ENCODE measurements at regions not wholly inside any gene's neighbourhood (a gene's known extent, or its start where the extent isn't known, plus 50 kb on each side); places are given as distances from the start of the nearest gene placed in this dataset.
"Not testable (repeated sequence)": the region's sequence is repeated elsewhere in the genome, so short reads cannot be mapped to it uniquely, and the experiment has no call there.

DNA sequence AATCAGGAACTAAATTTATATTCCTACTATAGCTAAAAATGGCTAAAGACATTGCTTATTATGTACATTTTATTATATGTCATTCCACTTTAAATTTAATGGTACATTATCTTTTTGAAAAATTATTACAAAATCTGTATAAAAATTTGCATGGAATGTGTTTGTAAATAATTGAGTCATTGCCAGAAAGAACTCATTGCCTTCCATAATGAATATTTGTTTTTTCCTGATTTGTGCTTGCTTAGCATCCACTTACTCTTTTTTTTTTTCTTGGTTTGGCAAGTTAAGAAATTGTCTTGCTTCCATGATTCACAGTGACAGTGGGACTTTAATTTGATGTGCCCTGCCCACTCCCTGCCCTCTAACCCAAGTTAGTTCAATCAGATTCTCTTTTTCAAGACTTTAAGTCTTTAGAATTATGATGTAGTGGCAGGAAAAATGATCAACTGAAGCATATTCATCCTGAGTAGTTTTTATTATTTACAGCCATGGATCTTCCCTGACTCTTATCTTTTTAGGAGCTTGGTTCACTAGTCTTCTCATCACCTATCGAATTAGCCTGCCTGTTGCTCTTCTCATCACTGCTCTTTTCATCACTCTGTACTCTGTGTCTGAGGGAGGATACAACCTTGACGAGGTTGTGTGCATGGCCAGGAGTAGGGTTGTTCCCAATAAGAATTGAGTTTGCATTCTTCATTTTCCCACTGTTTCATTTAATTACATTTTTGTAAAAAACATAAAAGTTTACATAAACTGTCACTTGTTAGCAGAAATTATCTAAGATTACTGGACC, 442.0 kb downstream of the BTG1 start:
- CTCF ChIA-PET = no interaction called here
- intact Hi-C loops (cut with micrococcal nuclease; ENCODE audit: unreplicated experiment) = loop anchor here (10.0 kb wide), 1 partner anchor 61 kb away; no protein-coding TSS in a partner anchor
- H3K4me3 ChIP-seq (ENCODE audit: low read depth, low read length, poor library complexity, severe bottlenecking) = no peak overlapping the region
- BruUV-seq (replicated peaks) = no TSS peak
- H3K4me1 ChIP-seq (ENCODE audit: insufficient read depth, low read length, poor library complexity, severe bottlenecking) = no peaks in the 10 kb centered on the region
- no peaks in the 10 kb centered on the region for H3K27me3 ChIP-seq (replicated peaks; ENCODE audit: insufficient read depth, low read depth, low read length, poor library complexity)
- POLR2A ChIA-PET (ENCODE audit: low non-redundant PET) = no interaction called here
- no peak for DNase-seq (ENCODE audit: low spot score)
- no peaks in the 10 kb centered on the region for H3K9me3 ChIP-seq (ENCODE audit: low read depth, low read length, poor library complexity, severe bottlenecking)
- H3K27ac ChIP-seq (ENCODE audit: low read depth, low read length, poor library complexity, severe bottlenecking) = no peak overlapping the region
- TF ChIP-seq, protein P1, sequence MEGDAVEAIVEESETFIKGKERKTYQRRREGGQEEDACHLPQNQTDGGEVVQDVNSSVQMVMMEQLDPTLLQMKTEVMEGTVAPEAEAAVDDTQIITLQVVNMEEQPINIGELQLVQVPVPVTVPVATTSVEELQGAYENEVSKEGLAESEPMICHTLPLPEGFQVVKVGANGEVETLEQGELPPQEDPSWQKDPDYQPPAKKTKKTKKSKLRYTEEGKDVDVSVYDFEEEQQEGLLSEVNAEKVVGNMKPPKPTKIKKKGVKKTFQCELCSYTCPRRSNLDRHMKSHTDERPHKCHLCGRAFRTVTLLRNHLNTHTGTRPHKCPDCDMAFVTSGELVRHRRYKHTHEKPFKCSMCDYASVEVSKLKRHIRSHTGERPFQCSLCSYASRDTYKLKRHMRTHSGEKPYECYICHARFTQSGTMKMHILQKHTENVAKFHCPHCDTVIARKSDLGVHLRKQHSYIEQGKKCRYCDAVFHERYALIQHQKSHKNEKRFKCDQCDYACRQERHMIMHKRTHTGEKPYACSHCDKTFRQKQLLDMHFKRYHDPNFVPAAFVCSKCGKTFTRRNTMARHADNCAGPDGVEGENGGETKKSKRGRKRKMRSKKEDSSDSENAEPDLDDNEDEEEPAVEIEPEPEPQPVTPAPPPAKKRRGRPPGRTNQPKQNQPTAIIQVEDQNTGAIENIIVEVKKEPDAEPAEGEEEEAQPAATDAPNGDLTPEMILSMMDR (conservative IDR thresholded peaks at IDR 0.05; ENCODE audit: low read depth, low read length) = no peak
- TF ChIP-seq EZH2 (IDR thresholded peaks at IDR 0.05; ENCODE audit: borderline replicate concordance, low read depth, low read length, poor library complexity, severe bottlenecking) = no peak
- H3K36me3 ChIP-seq (ENCODE audit: insufficient read depth, low read length, poor library complexity, severe bottlenecking) = no peaks in the 10 kb centered on the region

DNA sequence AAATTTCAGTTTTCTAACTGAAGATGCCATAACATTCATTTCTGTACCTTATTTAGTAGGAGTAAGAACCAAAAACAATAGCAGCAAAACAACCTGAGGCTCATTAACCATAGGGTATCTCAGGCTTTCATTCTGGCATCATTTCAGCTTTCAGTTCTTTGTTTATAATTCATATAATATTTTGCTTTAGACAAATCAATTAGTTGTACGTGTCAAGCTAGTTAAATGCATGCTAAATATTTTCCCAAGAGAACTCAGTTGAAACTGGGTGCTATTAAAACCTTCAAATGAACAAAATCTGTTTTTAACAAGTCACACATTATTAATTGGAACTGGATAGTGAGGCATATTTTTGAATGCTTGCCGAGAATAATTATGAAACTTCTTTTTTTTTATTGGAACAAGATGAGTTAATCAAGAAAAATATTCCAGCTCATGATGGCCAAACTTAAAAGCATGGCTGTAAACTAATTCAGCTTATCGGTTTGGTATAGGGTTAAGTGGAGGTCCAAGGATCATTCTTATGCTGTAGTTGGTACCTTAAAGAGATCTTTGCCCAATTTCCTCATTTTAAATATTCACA, 442.7 kb downstream of the BTG1 start:
- intact Hi-C loops (cut with micrococcal nuclease; ENCODE audit: unreplicated experiment) = loop anchor here (10.0 kb wide), 1 partner anchor 62 kb away; no protein-coding TSS in a partner anchor
- POLR2A ChIA-PET (ENCODE audit: low non-redundant PET) = no interaction called here

DNA sequence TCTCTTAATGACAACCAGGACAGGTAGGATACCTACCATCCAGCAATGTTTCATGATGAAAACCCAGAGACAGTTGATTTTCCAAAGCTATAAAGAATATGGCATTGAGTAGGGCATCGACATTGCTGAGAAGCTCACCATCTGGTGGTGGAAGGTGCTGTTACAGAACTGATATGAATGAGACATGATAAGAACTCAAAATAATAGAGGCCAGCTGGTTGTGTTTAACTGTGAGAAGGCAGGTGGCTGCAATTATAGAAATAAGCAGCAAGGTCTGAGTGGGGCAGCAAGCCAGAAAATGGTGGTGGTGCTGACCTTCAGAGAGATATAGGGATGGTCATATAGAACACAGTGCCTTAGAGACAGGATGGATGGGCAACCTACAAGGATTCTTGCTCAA, 449.7 kb downstream of the BTG1 start:
- H3K4me3 ChIP-seq (ENCODE audit: low read depth, low read length, poor library complexity, severe bottlenecking) = no peak overlapping the region
- no peaks in the 10 kb centered on the region for H3K27me3 ChIP-seq (replicated peaks; ENCODE audit: insufficient read depth, low read depth, low read length, poor library complexity)
- no peak for DNase-seq (ENCODE audit: low spot score)
- H3K9me3 ChIP-seq (ENCODE audit: low read depth, low read length, poor library complexity, severe bottlenecking) = no peaks in the 10 kb centered on the region
- intact Hi-C loops (cut with micrococcal nuclease; ENCODE audit: unreplicated experiment) = no loop called here
- no TSS peak for BruUV-seq (replicated peaks)
- H3K36me3 ChIP-seq (ENCODE audit: insufficient read depth, low read length, poor library complexity, severe bottlenecking) = no peaks in the 10 kb centered on the region
- ChIA-PET POLR2A (ENCODE audit: low non-redundant PET) (no interaction called here), CTCF (no interaction called here)
- H3K4me1 ChIP-seq (ENCODE audit: insufficient read depth, low read length, poor library complexity, severe bottlenecking) = no peaks in the 10 kb centered on the region
- no peak overlapping the region for H3K27ac ChIP-seq (ENCODE audit: low read depth, low read length, poor library complexity, severe bottlenecking)
- TF ChIP-seq EZH2 (IDR thresholded peaks at IDR 0.05; ENCODE audit: borderline replicate concordance, low read depth, low read length, poor library complexity, severe bottlenecking) = no peak
- TF ChIP-seq, protein P1 (conservative IDR thresholded peaks at IDR 0.05; ENCODE audit: low read depth, low read length) = 0 out of 2 replicates have a peak, but pooled peaks have one; percentile 17

More for the DNA sequence above, 442.7 kb downstream of the BTG1 start:
- H3K9me3 ChIP-seq (ENCODE audit: low read depth, low read length, poor library complexity, severe bottlenecking) = no peaks in the 10 kb centered on the region
- DNase-seq (ENCODE audit: low spot score) = no peak
- H3K36me3 ChIP-seq (ENCODE audit: insufficient read depth, low read length, poor library complexity, severe bottlenecking) = no peaks in the 10 kb centered on the region
- TF ChIP-seq, protein P1 (conservative IDR thresholded peaks at IDR 0.05; ENCODE audit: low read depth, low read length) = no peak
- no peak for TF ChIP-seq EZH2 (IDR thresholded peaks at IDR 0.05; ENCODE audit: borderline replicate concordance, low read depth, low read length, poor library complexity, severe bottlenecking)
- H3K27me3 ChIP-seq (replicated peaks; ENCODE audit: insufficient read depth, low read depth, low read length, poor library complexity) = no peaks in the 10 kb centered on the region
- no peak overlapping the region for H3K27ac ChIP-seq (ENCODE audit: low read depth, low read length, poor library complexity, severe bottlenecking)
- no peaks in the 10 kb centered on the region for H3K4me1 ChIP-seq (ENCODE audit: insufficient read depth, low read length, poor library complexity, severe bottlenecking)
- BruUV-seq (replicated peaks) = no TSS peak
- no peak overlapping the region for H3K4me3 ChIP-seq (ENCODE audit: low read depth, low read length, poor library complexity, severe bottlenecking)
- CTCF ChIA-PET = no interaction called here

DNA sequence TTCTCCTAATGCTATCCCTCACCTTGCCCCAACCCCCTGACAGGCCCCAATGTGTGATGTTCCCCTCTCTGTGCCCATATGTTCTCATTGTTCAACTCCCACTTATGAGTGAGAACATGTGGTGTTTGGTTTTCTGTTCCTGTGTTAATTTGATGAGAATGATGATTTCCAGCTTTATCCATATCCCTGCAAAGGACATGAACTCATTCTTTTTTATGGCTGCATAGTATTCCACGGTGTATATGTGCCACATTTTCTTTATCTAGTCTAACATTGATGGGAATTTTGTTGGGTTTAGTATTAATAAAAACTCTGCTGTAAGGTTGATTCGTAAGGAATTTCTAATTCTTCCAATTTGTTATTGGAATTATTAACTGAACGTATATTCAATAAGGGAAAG, 450.2 kb downstream of the BTG1 start:
- H3K9me3 ChIP-seq (ENCODE audit: low read depth, low read length, poor library complexity, severe bottlenecking); CTCF ChIA-PET; H3K4me1 ChIP-seq (ENCODE audit: insufficient read depth, low read length, poor library complexity, severe bottlenecking); H3K4me3 ChIP-seq (ENCODE audit: low read depth, low read length, poor library complexity, severe bottlenecking); BruUV-seq (replicated peaks); POLR2A ChIA-PET (ENCODE audit: low non-redundant PET); H3K27me3 ChIP-seq (replicated peaks; ENCODE audit: insufficient read depth, low read depth, low read length, poor library complexity); intact Hi-C loops (cut with micrococcal nuclease; ENCODE audit: unreplicated experiment); H3K36me3 ChIP-seq (ENCODE audit: insufficient read depth, low read length, poor library complexity, severe bottlenecking); H3K27ac ChIP-seq (ENCODE audit: low read depth, low read length, poor library complexity, severe bottlenecking); DNase-seq (ENCODE audit: low spot score): not testable (repeated sequence)

Measured in A673 (cell line).